Hepatocyte (in vitro differentiated cells): ENCODE measurements at regions not wholly inside any gene's neighbourhood (a gene's known extent, or its start where the extent isn't known, plus 50 kb on each side); places are given as distances from the start of the nearest gene placed in this dataset.
A peak's percentile ranks its signal among the peaks of the same experiment; 100 is the strongest.

Experiments
- DNase-seq: peaks from one replicate; pipeline ENCODE4 v3.0.0-alpha.2; 2016; ENCODE audit warnings: low spot score
- H2AFZ ChIP-seq: fragments of 200-600 bp; sonication (generic); 2 replicates; pipeline ENCODE4 v1.6.0; 2016; ENCODE audit warnings: antibody characterized with exemption, mild to moderate bottlenecking
- H3K27ac ChIP-seq: fragments of 200-600 bp; sonication (generic); 2 replicates; pipeline ENCODE4 v1.5.1; 2016; ENCODE audit warnings: mild to moderate bottlenecking
- H3K27me3 ChIP-seq: fragments of 200-600 bp; sonication (generic); 2 replicates; pipeline ENCODE4 v1.6.1; 2016
- H3K36me3 ChIP-seq: fragments of 200-600 bp; sonication (generic); replicated peaks from 2 replicates; pipeline ENCODE4 v1.5.1; 2016; ENCODE audit warnings: low read depth; ENCODE audit not compliant: insufficient read depth
- H3K4me1 ChIP-seq: fragments of 200-600 bp; sonication (generic); 2 replicates; pipeline ENCODE4 v1.5.1; 2016; ENCODE audit warnings: mild to moderate bottlenecking, moderate library complexity; ENCODE audit not compliant: insufficient read depth
- H3K4me2 ChIP-seq: fragments of 200-600 bp; sonication (generic); 2 replicates; pipeline ENCODE4 v1.6.0; 2016
- H3K4me3 ChIP-seq: fragments of 200-600 bp; sonication (generic); 2 replicates; pipeline ENCODE4 v1.5.1; 2016; ENCODE audit warnings: mild to moderate bottlenecking
- H3K79me2 ChIP-seq: fragments of 200-600 bp; sonication (generic); 2 replicates; pipeline ENCODE4 v1.6.0; 2017; ENCODE audit warnings: mild to moderate bottlenecking
- H3K9me2 ChIP-seq: fragments of 200-600 bp; sonication (generic); replicated peaks from 2 replicates; pipeline ENCODE4 v1.6.0; 2017; ENCODE audit warnings: mild to moderate bottlenecking; ENCODE audit not compliant: insufficient read depth
- H3K9me3 ChIP-seq: fragments of 200-600 bp; sonication (generic); 2 replicates; pipeline ENCODE4 v1.5.1; 2016; ENCODE audit warnings: low read depth, mild to moderate bottlenecking
- H4K20me1 ChIP-seq: fragments of 200-600 bp; sonication (generic); 2 replicates; pipeline ENCODE4 v1.6.0; 2016; ENCODE audit warnings: mild to moderate bottlenecking; ENCODE audit not compliant: insufficient read depth, poor library complexity, severe bottlenecking
- EZH2 ChIP-seq: fragments of 200-600 bp; sonication (generic); IDR thresholded peaks from 2 replicates; pipeline ENCODE4 v1.6.1; 2016; ENCODE audit warnings: antibody characterized with exemption, mild to moderate bottlenecking, borderline replicate concordance
- EZH2phosphoT487 ChIP-seq: fragments of 200-600 bp; sonication (generic); IDR thresholded peaks from one replicate; pipeline ENCODE4 v1.6.1; 2018; ENCODE audit warnings: antibody characterized with exemption, mild to moderate bottlenecking, low read depth, moderate library complexity; ENCODE audit not compliant: unreplicated experiment, severe bottlenecking
- WGBS: methylation state at CpG from one replicate; pipeline ENCODE4 v1.1.6; 2016; ENCODE audit warnings: low lambda C conversion rate; ENCODE audit errors: missing lambda C conversion rate; 5-methylcytosine and 5-hydroxymethylcytosine counted together
- TF ChIP-seq, protein P1 (sequence below): fragments of 200-600 bp; sonication (generic); IDR thresholded peaks from 2 replicates; pipeline ENCODE4 v1.5.1; 2016; ENCODE audit warnings: antibody characterized with exemption, mild to moderate bottlenecking; ENCODE audit not compliant: poor library complexity

DNA sequence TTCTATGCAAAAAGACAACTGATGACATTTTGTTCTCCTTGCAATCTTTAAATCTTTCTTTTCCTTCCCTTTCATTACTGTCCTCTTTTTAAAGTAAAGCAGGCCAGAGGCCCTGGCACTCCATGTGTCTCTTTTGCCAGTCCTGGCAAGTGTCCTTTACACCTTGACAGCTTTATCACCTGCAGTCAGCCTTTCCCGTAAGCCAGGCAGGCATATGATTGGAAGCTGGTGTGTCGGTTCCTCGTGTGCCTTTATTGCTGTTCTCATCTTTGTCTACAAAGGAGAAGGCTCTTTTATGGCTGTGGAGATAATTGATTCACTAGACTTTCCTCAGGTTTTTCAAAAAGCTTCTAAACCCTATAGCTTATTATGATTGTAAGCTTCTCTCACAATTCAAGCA lies 162.3 kb upstream of the FBXL4 start:
- Histone ChIP-seq H3K36me3 (no peaks in the 10 kb centered on the region), H3K27me3 (no peaks in the 10 kb centered on the region), H3K4me2 (no peak overlapping the region), H3K27ac (no peak overlapping the region), H3K79me2 (no peaks in the 10 kb centered on the region), H3K4me1 (no peaks in the 10 kb centered on the region), H3K9me3 (no peaks in the 10 kb centered on the region), H2AFZ (no peak overlapping the region), H3K9me2 (no peaks in the 10 kb centered on the region), H4K20me1 (no peaks in the 10 kb centered on the region), H3K4me3 (no peak overlapping the region)
- TF ChIP-seq EZH2phosphoT487 (no peak), EZH2 (no peak)
- TF ChIP-seq, protein P1, sequence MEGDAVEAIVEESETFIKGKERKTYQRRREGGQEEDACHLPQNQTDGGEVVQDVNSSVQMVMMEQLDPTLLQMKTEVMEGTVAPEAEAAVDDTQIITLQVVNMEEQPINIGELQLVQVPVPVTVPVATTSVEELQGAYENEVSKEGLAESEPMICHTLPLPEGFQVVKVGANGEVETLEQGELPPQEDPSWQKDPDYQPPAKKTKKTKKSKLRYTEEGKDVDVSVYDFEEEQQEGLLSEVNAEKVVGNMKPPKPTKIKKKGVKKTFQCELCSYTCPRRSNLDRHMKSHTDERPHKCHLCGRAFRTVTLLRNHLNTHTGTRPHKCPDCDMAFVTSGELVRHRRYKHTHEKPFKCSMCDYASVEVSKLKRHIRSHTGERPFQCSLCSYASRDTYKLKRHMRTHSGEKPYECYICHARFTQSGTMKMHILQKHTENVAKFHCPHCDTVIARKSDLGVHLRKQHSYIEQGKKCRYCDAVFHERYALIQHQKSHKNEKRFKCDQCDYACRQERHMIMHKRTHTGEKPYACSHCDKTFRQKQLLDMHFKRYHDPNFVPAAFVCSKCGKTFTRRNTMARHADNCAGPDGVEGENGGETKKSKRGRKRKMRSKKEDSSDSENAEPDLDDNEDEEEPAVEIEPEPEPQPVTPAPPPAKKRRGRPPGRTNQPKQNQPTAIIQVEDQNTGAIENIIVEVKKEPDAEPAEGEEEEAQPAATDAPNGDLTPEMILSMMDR = no peak
- peak; percentile 18 for DNase-seq
- WGBS = 14% methylated on average over 3 of the region's 3 CpGs

DNA sequence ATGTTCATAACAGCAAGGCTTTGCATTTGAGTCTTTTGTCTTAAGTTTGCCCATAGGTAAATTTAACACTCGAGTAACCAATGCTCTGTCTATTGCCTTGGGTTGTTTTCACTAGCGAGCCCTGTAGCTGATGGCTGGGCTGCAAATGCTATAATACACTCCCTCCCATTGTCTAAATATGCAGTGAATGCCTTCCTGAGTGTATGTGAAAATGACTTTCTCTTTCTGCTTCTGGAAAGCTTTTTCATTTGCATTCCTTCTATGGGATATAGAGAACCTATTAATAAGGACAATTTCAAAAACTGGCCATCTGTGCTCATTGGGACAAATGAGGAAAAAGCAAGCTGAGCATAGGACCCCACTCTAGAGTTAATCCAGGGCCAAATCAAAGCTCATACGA lies 156.5 kb upstream of the FBXL4 start:
- 63% methylated on average over 3 of the region's 3 CpGs for WGBS
- DNase-seq = no peak
- no peaks in the 10 kb centered on the region for H3K4me1 ChIP-seq
- no peaks in the 10 kb centered on the region for H3K27me3 ChIP-seq
- H3K4me2 ChIP-seq = no peak overlapping the region
- no peaks in the 10 kb centered on the region for H3K9me2 ChIP-seq
- no peak overlapping the region for H3K4me3 ChIP-seq
- H4K20me1 ChIP-seq = no peaks in the 10 kb centered on the region
- TF ChIP-seq, protein P1 = no peak
- TF ChIP-seq EZH2 (no peak), EZH2phosphoT487 (no peak)
- H3K27ac ChIP-seq = no peak overlapping the region
- H3K79me2 ChIP-seq = no peaks in the 10 kb centered on the region
- no peaks in the 10 kb centered on the region for H3K36me3 ChIP-seq
- H2AFZ ChIP-seq = no peak overlapping the region
- no peaks in the 10 kb centered on the region for H3K9me3 ChIP-seq

DNA sequence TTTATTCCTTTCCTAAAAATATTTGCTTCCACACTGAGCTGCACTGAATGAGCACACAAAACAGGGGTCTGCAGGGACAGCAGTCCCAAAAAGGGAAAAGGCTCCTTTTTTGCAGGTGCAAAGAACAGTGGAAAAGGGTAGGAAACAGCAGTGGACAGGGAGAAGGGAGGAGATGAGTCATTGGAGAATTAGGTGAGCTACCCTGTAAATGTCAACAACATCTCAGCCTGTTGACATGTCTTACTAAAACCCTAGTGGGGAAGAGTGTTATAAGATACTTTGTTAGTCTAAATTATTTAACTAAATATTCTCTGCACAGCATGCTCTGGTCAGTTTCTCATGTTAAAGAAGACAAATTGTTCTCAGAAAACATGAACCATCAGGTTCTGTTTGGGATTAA lies 151.5 kb upstream of the FBXL4 start:
- no peak for TF ChIP-seq EZH2phosphoT487
- TF ChIP-seq, protein P1 = no peak
- TF ChIP-seq EZH2 = no peak
- no peak overlapping the region for H3K4me2 ChIP-seq

DNA sequence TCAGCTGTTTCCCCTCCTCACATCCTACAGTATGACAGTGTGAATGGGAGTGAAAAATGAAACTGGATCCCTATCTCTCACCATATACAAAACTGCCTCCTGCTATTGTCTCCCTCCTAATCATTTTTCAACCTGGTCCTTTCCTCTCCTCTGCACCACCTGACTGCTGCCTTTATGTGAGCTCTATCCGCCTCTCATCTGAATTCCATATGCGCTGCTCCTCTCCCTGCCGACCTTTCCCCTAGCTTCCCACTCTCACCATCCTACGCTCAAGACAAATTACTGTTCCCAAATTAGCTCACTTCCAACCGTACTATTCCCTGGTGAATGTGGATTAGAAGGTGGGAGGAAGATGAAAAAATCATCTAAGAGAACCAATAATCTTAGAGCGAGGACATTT lies 148.4 kb upstream of the FBXL4 start:
- H3K4me3 ChIP-seq = no peak overlapping the region
- no peaks in the 10 kb centered on the region for H4K20me1 ChIP-seq
- H3K9me3 ChIP-seq = no peaks in the 10 kb centered on the region
- no peak for TF ChIP-seq EZH2phosphoT487
- TF ChIP-seq, protein P1 = no peak
- no peak for TF ChIP-seq EZH2
- H3K4me2 ChIP-seq = no peak overlapping the region
- no peaks in the 10 kb centered on the region for H3K27me3 ChIP-seq
- no peaks in the 10 kb centered on the region for H3K79me2 ChIP-seq
- H3K9me2 ChIP-seq = no peaks in the 10 kb centered on the region
- WGBS = 86% methylated on average over 6 of the region's 6 CpGs
- no peak overlapping the region for H3K27ac ChIP-seq
- DNase-seq = no peak
- H2AFZ ChIP-seq = no peak overlapping the region
- no peaks in the 10 kb centered on the region for H3K4me1 ChIP-seq
- H3K36me3 ChIP-seq = no peaks in the 10 kb centered on the region

More for the DNA sequence above, 151.5 kb upstream of the FBXL4 start:
- Histone ChIP-seq H3K4me1 (no peaks in the 10 kb centered on the region), H3K27ac (no peak overlapping the region), H3K27me3 (no peaks in the 10 kb centered on the region), H3K9me3 (no peaks in the 10 kb centered on the region), H4K20me1 (no peaks in the 10 kb centered on the region), H3K79me2 (no peaks in the 10 kb centered on the region), H3K9me2 (no peaks in the 10 kb centered on the region), H2AFZ (no peak overlapping the region), H3K36me3 (no peaks in the 10 kb centered on the region), H3K4me3 (no peak overlapping the region)
- no peak for DNase-seq
